Stimulated activated CD8-positive, alpha-beta memory T cell treated with anti-CD3 and anti-CD28 coated beads, Interleukin-7, amount 100 ng/mL, for 1 hour (primary cell): ENCODE measurements at regions not wholly inside any gene's neighbourhood (a gene's known extent, or its start where the extent isn't known, plus 50 kb on each side); places are given as distances from the start of the nearest gene placed in this dataset.

Experiments used
- DNase-seq, 2 donors: peaks; one replicate each; pipeline ENCODE4 v3.0.0-alpha.2; 2020; ENCODE audit warnings: low read depth in 2 of 2

GRCh38 chr1:222040955-222041354, 299.1 kb upstream of the DUSP10 start:
- DNase-seq = no peak

GRCh38 chr1:222040121-222040805, 298.4 kb upstream of the DUSP10 start:
- no peak for DNase-seq

GRCh38 chr1:222038971-222039370, 297.1 kb upstream of the DUSP10 start:
- no peak for DNase-seq

GRCh38 chr1:222037720-222038119, 295.8 kb upstream of the DUSP10 start:
- no peak for DNase-seq

- DNase-seq = no peak
Observed at GRCh38 chr1:222034790-222035189, 292.9 kb upstream of the DUSP10 start.

- DNase-seq = no peak
Observed at GRCh38 chr1:222033450-222033849, 291.6 kb upstream of the DUSP10 start.

GRCh38 chr1:222031318-222031717, 289.4 kb upstream of the DUSP10 start:
- DNase-seq = no peak

GRCh38 chr1:222028676-222029075, 286.8 kb upstream of the DUSP10 start:
- DNase-seq = no peak

GRCh38 chr1:222028116-222028515, 286.2 kb upstream of the DUSP10 start:
- no peak for DNase-seq

- no peak for DNase-seq
Observed at GRCh38 chr1:222026280-222026679, 284.4 kb upstream of the DUSP10 start.

GRCh38 chr1:222023025-222023424, 281.1 kb upstream of the DUSP10 start:
- no peak for DNase-seq

GRCh38 chr1:222021129-222021528, 279.2 kb upstream of the DUSP10 start:
- no peak for DNase-seq

GRCh38 chr1:222020553-222020952, 278.7 kb upstream of the DUSP10 start:
- DNase-seq = no peak

GRCh38 chr1:222019029-222019428, 277.1 kb upstream of the DUSP10 start:
- DNase-seq = no peak

- DNase-seq = no peak
Observed at GRCh38 chr1:222018041-222018440, 276.2 kb upstream of the DUSP10 start.

GRCh38 chr1:222015686-222016085, 273.8 kb upstream of the DUSP10 start:
- no peak for DNase-seq

- DNase-seq = no peak
Observed at GRCh38 chr1:222014001-222014400, 272.1 kb upstream of the DUSP10 start.

GRCh38 chr1:222012816-222013215, 270.9 kb upstream of the DUSP10 start:
- DNase-seq = no peak

- no peak for DNase-seq
Observed at GRCh38 chr1:222010306-222010705, 268.4 kb upstream of the DUSP10 start.

GRCh38 chr1:222009105-222009730, 267.3 kb upstream of the DUSP10 start:
- DNase-seq = no peak

- no peak for DNase-seq
Observed at GRCh38 chr1:222006715-222007114, 264.8 kb upstream of the DUSP10 start.

- no peak for DNase-seq
Observed at GRCh38 chr1:222004784-222005183, 262.9 kb upstream of the DUSP10 start.

GRCh38 chr1:222004034-222004433, 262.1 kb upstream of the DUSP10 start:
- no peak for DNase-seq

GRCh38 chr1:222002503-222002902, 260.6 kb upstream of the DUSP10 start:
- no peak for DNase-seq
